ENCODE measurements at regions not wholly inside any gene's neighbourhood (a gene's known extent, or its start where the extent isn't known, plus 50 kb on each side); places are given as distances from the start of the nearest gene placed in this dataset.

DNA sequence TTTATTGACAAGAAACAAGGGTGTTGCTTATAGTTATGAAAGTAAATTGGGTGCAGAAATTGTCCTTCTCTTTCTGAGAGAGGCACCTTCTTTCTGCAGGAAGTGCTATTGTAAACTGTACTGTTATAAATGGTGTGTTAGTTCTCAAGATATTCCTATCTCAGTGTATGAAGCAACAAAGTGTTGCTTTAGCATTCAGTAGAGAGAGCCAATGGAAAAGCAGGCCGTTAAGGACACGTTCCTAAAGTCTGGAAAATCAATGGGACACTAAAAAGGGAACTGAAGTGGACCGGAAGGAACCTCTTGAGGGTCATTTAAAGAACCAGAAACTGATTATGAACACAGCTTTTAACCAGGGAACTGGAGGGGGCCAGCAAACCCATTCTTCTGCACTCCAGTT is 510.0 kb upstream of the ZEB2 start:
- DNase-seq (ENCODE audit: low read depth): no peak
- TF ChIP-seq, protein P1, sequence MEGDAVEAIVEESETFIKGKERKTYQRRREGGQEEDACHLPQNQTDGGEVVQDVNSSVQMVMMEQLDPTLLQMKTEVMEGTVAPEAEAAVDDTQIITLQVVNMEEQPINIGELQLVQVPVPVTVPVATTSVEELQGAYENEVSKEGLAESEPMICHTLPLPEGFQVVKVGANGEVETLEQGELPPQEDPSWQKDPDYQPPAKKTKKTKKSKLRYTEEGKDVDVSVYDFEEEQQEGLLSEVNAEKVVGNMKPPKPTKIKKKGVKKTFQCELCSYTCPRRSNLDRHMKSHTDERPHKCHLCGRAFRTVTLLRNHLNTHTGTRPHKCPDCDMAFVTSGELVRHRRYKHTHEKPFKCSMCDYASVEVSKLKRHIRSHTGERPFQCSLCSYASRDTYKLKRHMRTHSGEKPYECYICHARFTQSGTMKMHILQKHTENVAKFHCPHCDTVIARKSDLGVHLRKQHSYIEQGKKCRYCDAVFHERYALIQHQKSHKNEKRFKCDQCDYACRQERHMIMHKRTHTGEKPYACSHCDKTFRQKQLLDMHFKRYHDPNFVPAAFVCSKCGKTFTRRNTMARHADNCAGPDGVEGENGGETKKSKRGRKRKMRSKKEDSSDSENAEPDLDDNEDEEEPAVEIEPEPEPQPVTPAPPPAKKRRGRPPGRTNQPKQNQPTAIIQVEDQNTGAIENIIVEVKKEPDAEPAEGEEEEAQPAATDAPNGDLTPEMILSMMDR (IDR thresholded peaks at IDR 0.05; ENCODE audit: control insufficient read depth, extremely low read depth, insufficient read depth): no peak
- no peak overlapping the region for H3K4me3 ChIP-seq (ENCODE audit: low read depth, low read length)

DNA sequence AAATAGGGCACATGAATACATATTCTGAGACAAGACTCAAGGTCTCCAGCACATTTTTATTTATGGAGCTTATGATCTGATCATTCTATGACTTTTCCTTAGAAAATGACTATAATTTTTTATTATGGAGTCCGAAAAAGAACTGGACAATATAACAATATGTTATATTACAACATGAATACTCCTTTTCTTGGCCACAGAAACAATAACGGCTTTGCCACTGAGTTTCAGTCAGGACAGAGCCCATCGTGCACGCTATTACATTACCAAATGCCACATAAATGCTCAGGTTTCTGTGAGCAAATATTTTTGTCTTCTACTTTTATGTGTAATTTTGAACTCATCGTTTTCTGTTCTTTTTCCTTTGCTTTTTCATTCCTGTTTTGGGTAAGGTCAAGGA is 509.2 kb upstream of the ZEB2 start:
- no peak overlapping the region for H3K4me3 ChIP-seq (ENCODE audit: low read depth, low read length)
- DNase-seq (ENCODE audit: low read depth): no peak
- TF ChIP-seq, protein P1 (IDR thresholded peaks at IDR 0.05; ENCODE audit: control insufficient read depth, extremely low read depth, insufficient read depth): no peak

DNA sequence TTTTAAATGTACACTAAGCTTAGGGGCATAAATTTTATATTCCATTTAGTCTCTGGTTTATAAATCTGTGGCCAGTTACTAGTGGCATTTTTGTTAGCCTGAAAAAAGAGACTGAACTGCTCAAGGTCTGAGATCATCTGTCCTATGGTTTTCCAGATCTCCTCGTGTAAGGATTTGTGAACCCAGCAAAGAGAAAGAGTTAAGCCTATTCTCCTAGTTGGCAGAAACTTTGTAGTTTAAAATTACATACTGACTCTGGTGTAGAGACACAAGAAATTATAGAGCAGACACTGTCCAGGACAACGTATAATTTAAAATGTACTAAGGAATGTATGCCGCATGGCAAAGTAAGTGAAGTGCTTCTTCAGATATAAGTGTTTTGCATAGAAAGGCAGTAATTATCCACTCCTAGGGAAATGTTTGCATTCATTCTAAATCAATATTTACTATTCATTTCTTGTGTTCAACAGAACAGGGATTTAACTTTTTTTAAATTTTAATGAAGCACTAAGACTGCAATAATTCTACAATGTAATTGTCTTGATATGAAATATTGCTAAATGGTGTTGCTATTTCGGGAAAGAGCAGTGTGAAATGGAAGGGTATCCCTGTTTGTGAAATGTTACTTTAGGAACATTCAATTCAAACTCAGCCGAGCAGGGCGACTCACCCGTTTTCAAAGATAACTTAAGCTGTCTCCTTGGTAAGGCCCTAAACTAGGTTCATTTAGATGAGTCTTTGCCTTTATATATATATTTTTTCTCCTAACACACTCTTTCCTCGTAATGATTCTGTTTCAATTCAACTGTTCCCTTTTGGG is 508.4 kb upstream of the ZEB2 start:
- TF ChIP-seq, protein P1 (IDR thresholded peaks at IDR 0.05; ENCODE audit: control insufficient read depth, extremely low read depth, insufficient read depth): no peak
- DNase-seq (ENCODE audit: low read depth): no peak
- no peak overlapping the region for H3K4me3 ChIP-seq (ENCODE audit: low read depth, low read length)

DNA sequence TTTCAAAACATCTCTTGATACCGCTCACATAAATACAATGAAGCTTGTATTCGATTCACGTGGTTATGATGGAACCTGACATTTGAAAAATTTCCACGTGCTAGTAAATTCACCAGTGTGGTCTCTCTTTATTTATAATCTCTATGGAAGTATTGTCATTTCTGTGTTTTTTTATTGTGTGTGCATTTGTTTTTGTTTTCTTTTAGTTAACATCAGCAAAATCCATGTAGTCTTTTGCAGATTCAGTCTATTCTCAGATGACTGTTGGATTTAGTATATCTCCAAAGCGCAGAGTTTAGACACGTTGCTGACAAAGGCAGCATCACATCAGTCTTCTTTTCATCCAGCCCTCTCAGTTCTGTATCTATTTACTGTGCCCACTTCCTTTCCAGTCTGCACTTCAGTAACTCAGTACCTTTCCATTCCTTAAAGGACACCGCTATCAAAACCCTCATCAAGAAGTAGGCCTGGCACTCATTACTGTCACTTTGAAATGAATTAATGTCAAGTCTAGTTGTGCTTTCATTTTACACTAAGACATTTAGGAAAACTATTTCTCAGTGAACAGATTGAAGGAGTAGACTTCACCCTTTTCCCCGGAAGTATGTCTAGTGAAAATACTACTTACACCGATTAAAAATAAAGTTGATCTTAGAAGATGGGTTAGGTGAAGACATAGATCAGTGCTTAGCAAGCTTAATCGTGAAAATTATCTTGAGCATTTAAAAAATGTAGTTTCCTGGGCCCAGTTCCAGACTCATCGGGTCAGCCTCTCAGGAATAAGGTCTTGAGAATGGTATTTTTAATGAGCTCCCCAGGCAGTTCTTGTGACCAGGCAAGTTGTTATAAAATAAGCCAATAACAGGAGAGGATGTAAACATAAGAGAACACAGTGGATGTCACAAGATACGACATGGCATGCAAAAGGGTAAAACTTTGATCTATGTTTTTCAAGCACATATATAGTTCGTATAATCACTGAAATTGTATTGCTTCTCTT is 506.8 kb upstream of the ZEB2 start:
- no peak overlapping the region for H3K4me3 ChIP-seq (ENCODE audit: low read depth, low read length)
- TF ChIP-seq, protein P1 (IDR thresholded peaks at IDR 0.05; ENCODE audit: control insufficient read depth, extremely low read depth, insufficient read depth): no peak
- DNase-seq (ENCODE audit: low read depth): peak; percentile 82

DNA sequence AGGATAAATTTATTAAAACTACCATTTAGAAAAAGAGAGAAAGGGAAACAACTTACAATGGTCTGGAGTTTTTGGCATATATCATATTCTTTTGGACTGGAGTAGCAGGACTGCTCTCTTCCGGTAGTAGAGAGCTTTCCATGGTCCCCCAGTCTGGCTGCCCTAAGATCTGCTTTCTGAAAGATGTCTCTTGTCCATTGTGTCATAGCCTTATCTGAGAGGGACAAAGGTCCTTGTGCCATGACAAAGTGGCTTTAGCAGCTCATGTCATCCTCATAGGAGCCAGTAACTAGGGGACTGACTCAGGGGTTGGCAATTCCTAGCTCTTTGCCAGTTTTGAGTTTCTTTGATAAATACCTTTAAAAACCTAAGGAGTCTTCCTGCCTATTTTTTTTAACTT is 505.5 kb upstream of the ZEB2 start:
- no peak for DNase-seq (ENCODE audit: low read depth)
- TF ChIP-seq, protein P1 (IDR thresholded peaks at IDR 0.05; ENCODE audit: control insufficient read depth, extremely low read depth, insufficient read depth): no peak
- no peak overlapping the region for H3K4me3 ChIP-seq (ENCODE audit: low read depth, low read length)

DNA sequence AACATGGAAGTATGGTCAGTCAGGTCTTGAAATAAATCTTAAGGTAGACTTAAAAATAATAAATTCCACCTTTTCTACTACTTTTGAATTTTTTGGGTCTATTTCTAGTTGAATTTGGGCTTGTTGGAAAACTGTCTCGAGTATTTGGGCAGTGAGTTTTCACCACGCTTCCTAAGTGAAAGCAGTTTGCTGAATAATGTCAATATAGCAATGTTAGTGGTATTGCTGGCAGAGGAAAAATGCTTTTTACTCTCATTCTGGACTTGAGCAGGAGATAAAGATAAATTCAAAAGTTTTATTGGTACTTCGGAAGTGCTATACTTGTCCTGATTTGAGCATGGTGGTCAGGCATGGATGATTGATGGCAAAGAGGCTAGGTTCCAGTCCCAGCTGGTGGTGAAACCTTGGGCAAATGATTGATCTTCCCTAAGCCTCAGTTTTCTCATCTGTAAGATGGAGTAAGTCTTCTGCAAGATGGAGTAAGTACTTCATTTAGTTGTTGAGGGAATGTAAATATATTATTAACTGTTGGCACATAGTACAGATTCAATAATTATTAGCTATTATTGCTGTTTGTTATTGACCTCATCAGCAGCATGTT is 503.5 kb upstream of the ZEB2 start:
- TF ChIP-seq, protein P1 (IDR thresholded peaks at IDR 0.05; ENCODE audit: control insufficient read depth, extremely low read depth, insufficient read depth): no peak
- no peak for DNase-seq (ENCODE audit: low read depth)
- H3K4me3 ChIP-seq (ENCODE audit: low read depth, low read length): no peak overlapping the region
